ENCODE measurements at regions not wholly inside any gene's neighbourhood (a gene's known extent, or its start where the extent isn't known, plus 50 kb on each side); places are given as distances from the start of the nearest gene placed in this dataset.
"Not testable (repeated sequence)": the region's sequence is repeated elsewhere in the genome, so short reads cannot be mapped to it uniquely, and the experiment has no call there.

GRCh38 chr1:178666891-178667290, 58.2 kb upstream of the RALGPS2 start:
- not testable (repeated sequence) for H3K9me3 ChIP-seq (ENCODE audit: control insufficient read depth in 2 of 2, low read length in 2 of 2); H3K9ac ChIP-seq (ENCODE audit: low read depth in 1 of 2, low read length in 2 of 2); H3K27ac ChIP-seq (ENCODE audit: low read depth in 2 of 2, low read length in 2 of 2); H3K27me3 ChIP-seq (ENCODE audit: control insufficient read depth in 2 of 2, insufficient read depth in 2 of 2, low read length in 2 of 2); H3K4me3 ChIP-seq (ENCODE audit: low read length in 2 of 2); H3K36me3 ChIP-seq (ENCODE audit: control insufficient read depth in 2 of 2, insufficient read depth in 2 of 2, low read length in 2 of 2); H3K4me1 ChIP-seq (ENCODE audit: control insufficient read depth in 2 of 2, insufficient read depth in 2 of 2, low read length in 2 of 2)

GRCh38 chr1:178672434-178672833, 52.6 kb upstream of the RALGPS2 start:
- no peaks in the 10 kb centered on the region for H3K9me3 ChIP-seq (ENCODE audit: control insufficient read depth in 2 of 2, low read length in 2 of 2)
- H3K27ac ChIP-seq (ENCODE audit: low read depth in 2 of 2, low read length in 2 of 2) = no peak overlapping the region
- no peaks in the 10 kb centered on the region for H3K4me1 ChIP-seq (ENCODE audit: control insufficient read depth in 2 of 2, insufficient read depth in 2 of 2, low read length in 2 of 2)
- H3K27me3 ChIP-seq (ENCODE audit: control insufficient read depth in 2 of 2, insufficient read depth in 2 of 2, low read length in 2 of 2) = no peaks in the 10 kb centered on the region
- H3K36me3 ChIP-seq (ENCODE audit: control insufficient read depth in 2 of 2, insufficient read depth in 2 of 2, low read length in 2 of 2) = no peaks in the 10 kb centered on the region
- no peak overlapping the region for H3K9ac ChIP-seq (ENCODE audit: low read depth in 1 of 2, low read length in 2 of 2)
- H3K4me3 ChIP-seq (ENCODE audit: low read length in 2 of 2) = no peak overlapping the region

GRCh38 chr1:178674559-178674958, 50.5 kb upstream of the RALGPS2 start:
- H3K4me3 ChIP-seq (ENCODE audit: low read length in 2 of 2); H3K9me3 ChIP-seq (ENCODE audit: control insufficient read depth in 2 of 2, low read length in 2 of 2); H3K4me1 ChIP-seq (ENCODE audit: control insufficient read depth in 2 of 2, insufficient read depth in 2 of 2, low read length in 2 of 2); H3K27ac ChIP-seq (ENCODE audit: low read depth in 2 of 2, low read length in 2 of 2); H3K9ac ChIP-seq (ENCODE audit: low read depth in 1 of 2, low read length in 2 of 2); H3K27me3 ChIP-seq (ENCODE audit: control insufficient read depth in 2 of 2, insufficient read depth in 2 of 2, low read length in 2 of 2); H3K36me3 ChIP-seq (ENCODE audit: control insufficient read depth in 2 of 2, insufficient read depth in 2 of 2, low read length in 2 of 2): not testable (repeated sequence)
